Esophagus muscularis mucosa (tissue), 3 donors: ENCODE measurements at regions not wholly inside any gene's neighbourhood (a gene's known extent, or its start where the extent isn't known, plus 50 kb on each side); places are given as distances from the start of the nearest gene placed in this dataset.

Experiments
- CTCF ChIP-seq, 3 experiments: fragments of 200-600 bp in 2 of 3; fragments of 450-650 bp in 1 of 3; sonication (generic) in 2 of 3; IDR thresholded peaks; one replicate each; pipeline ENCODE4 v1.5.1; 2017 to 2019; ENCODE audit warnings: antibody characterized with exemption in 3 of 3, mild to moderate bottlenecking in 2 of 3, moderate library complexity in 1 of 3
- POLR2A ChIP-seq: fragments of 450-650 bp; IDR thresholded peaks from one replicate; pipeline ENCODE4 v1.6.1; 2017; ENCODE audit warnings: antibody characterized with exemption, moderate library complexity, mild to moderate bottlenecking, low read depth

GRCh38 chr4:124189545-124189944, 523.0 kb downstream of the ANKRD50 start:
- TF ChIP-seq CTCF (IDR thresholded peaks at IDR 0.05) (no peak), POLR2A (no peak)
